Globus pallidus (tissue), 1 donor: ENCODE measurements at regions not wholly inside any gene's neighbourhood (a gene's known extent, or its start where the extent isn't known, plus 50 kb on each side); places are given as distances from the start of the nearest gene placed in this dataset.
A peak's percentile ranks its signal among the peaks of the same experiment; 100 is the strongest.
"Not testable (repeated sequence)": the region's sequence is repeated elsewhere in the genome, so short reads cannot be mapped to it uniquely, and the experiment has no call there.

ENCODE experiments used
- DNase-seq: peaks from one replicate; pipeline ENCODE4 v3.0.0-alpha.2; 2015; ENCODE audit warnings: low spot score

DNA sequence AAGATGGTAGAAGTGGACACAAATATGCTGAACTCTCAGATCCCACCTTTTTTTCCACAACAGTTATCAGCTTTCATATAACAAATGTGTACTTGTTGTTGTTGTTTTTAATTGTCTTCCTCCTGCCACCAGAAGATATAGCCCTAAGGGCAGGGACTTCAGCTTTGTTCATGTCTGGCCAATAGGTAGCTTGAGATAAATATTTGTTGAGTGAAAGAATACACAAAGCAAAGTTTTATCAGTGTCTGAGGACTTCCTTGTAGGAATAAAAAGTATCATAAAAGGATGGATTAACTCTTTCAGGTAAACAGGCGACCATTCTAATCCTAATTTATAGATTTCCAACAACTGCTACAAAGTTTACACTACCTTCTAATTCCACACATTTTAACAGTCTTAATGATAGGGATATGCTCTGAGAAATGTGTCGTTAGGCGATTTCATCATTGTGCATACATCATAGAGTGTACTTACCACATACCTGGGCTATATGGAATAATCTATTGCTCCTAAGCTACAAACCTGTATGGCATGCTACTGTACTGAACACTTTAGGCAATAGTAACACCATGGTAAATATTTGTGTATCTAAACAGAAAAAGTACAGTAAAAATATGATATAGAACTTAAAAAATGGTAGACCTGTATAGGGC lies 186.1 kb downstream of the ATOH1 start:
- DNase-seq: no peak

DNA sequence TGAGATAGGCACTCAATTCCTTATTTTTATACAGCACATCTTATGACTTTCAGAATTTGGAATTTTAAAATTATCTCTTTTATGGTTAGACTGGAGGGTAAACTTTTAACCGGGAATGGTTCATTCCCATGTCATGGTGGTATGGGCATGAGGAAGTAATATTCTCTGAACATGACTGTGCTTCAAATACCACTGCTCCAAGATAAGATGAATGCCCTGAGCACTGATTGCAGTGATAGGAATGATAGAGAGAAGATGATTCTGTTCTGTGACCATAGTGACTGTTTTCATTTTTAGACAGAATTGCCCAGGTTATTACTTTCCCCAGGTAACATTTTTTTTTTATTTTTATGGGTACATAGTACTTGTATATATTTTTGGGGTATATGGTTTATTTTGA lies 187.4 kb downstream of the ATOH1 start:
- no peak for DNase-seq

DNA sequence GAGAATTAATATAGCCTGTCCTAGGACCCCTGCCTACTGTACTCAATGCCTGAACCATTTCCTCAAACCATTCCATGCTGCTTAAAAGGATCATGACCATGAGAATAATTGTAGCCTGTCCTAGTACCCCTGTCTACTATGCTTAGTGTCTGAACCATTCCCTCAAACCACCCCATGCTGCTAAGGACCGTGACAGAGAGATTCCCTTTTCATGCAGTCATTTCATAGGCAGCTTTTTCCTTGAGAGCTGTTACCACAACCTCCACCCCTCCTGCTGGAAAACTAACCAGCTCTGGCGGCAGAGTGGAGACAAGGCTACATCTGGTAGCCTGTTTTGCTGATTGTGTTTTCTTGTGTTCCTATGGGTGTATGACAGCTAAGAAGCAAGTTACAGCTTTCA lies 174.9 kb upstream of the SMARCAD1 start:
- no peak for DNase-seq

DNA sequence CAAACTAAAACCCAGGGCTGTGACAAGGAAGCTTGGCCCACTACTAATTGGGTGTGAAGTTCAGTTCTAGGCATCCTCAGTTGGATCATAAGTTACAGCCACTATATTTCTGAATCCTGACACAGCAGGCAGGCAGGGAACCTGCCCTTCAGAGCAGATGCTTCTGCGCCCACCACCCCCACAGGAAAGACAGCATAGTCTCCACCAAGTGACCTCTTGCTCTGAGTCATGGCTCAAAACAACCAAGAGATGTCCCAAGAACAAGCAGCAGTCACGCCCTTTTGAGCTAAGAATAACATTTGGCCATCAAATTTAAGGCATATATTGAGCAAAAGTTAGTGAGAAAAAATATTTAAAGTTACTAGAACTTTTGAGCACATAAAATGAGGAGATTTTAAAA lies 170.7 kb upstream of the SMARCAD1 start:
- DNase-seq: no peak

DNA sequence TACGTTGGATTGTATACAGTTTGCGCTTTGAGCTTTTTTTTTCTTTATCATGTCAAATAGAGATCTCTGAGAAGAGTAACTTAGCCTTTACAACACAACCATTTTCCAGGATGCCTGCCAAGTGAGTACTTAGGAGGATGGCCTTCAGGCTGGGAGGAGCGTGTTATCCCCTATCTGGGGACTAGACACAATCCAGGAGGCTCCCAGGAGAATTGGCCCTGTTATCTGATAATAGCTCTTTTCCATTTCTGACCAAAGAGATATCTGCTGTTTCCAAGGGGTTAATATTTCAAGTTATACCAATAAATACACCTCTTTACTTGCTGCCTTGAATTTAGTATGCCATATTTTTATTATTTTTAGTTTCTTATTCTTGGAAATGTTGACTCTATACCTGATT lies 169.5 kb upstream of the SMARCAD1 start:
- DNase-seq: no peak

DNA sequence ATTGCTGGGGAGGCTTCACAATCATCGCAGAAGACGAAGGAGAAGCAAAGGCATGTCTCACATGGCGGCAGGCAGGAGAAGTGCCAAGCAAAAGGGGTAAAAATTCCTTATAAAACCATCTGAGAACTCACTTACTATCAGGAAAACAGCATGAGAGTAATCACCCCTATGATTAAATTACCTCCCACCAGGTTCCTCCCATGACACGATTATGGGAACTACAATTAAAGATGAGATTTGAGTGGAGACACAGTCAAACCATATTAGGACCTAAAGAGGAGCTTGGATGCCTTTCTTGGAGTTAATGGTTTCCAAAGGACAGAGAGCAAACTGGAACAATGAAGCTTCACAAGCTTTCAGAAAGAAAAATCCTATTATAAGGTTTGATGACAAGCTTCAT lies 168.4 kb upstream of the SMARCAD1 start:
- DNase-seq: no peak

DNA sequence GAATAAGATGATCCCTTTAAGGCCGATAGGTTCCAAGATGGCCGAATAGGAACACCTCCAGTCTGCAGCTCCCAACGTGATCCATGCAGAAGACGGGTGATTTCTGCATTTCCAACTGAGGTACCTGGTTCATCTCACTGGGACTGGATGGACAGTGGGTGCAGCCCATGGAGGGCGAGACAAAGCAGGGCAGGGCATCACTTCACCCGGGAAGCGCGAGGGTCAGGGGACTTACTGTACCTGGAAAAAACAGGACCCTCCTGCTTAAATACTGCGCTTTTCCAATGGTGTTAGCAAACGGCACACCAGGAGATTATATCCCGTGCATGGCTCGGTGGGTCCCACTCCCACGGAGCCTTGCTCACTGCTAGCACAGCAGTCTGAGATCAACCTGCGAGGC lies 163.2 kb upstream of the SMARCAD1 start:
- DNase-seq: not testable (repeated sequence)

DNA sequence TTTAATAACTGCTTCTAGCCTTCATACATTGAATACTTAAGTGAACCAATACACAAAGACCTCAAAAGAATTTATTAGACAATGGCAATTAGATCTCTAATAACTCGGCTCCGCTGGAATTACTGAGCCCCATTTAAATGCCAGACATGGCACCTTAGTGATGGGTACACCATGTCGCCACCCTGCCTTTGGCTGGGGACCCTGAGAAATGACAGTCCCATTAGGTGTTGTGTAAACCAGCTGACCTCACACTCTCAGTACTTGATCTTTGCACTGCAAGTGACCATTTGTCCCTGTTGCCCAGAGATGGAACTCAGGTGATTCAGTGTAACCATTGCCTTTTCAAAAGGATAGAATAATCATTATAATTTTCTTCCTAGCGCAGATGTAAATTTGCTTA lies 144.6 kb upstream of the SMARCAD1 start:
- no peak for DNase-seq

DNA sequence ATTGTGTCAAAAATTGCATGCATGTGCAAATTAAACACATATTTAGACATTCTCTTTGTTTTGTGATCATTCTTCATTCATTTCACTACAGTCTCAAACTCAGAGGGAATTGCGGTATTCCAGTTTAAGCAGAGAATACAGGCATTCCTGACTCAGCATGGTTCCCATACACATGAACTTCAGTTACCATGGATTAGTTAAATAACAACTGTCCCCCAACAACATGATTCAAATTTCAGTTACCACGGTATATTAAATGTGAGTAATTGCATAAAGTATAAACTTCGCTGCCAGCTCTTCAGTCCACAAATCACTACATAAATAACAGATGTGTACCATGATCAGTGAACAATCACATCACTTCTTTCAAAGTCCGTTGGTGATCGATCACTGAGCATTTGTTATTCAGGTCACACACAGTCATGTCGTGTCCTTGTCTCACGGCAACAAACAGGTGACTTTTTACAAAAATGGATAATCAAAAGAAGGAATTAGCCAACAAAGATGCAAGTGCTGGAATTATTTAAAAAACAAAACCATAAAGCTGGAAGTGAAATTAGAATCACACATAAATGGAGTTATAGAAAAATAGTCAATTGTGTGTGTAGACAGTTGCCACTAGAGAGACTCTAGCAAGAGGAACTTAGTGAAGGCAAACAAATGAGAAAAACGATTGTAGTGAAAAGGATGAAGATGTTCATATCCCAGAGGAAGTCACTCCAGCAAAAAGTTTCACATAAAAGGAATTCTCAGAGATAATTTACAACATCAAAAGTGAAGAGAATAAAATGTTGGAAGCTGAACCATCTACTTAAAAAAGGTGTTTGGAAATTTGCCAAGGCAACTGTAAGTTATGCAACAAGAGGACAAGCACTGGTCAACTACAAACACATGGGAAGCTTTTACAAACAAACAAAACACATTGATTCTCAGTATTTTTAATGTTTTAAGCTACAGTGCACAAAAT lies 138.6 kb upstream of the SMARCAD1 start:
- DNase-seq: no peak

DNA sequence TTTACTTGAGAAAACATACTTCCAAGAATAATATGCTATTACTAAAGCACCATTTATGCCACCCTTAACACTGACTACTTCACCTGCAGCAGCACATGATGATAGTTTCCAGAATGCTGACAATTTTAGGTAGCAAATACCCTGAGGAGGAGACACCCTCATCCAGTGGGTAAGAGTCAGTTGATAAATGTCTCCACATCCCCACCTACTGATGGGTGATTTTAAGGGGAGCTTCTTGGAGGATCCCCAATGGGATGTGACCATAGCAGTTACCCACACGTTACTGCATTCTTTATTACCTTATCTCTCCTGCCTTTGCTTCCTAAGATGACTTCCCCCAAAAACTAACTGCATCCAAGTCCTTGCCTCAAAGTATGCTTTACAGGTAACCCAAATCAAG lies 131.2 kb upstream of the SMARCAD1 start:
- DNase-seq: no peak

DNA sequence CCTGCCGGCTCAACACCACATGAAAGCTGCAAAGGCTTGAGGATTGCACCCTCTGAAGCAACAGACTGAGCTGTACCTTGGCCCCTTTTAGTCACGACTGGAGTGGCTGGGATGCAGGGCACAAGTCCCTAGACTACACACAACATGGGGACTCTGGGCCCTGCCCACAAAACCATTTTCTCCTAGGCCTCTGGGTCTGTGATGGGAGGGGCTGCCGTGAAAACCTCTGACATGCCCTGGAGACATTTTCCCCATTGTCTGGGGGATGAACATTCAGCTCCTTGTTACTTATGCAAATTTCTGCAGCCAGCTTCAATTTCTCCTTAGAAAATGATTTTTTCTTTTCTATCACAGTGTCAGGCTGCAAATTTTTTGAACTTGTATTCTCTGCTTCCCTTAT lies 123.5 kb upstream of the SMARCAD1 start:
- DNase-seq: no peak

DNA sequence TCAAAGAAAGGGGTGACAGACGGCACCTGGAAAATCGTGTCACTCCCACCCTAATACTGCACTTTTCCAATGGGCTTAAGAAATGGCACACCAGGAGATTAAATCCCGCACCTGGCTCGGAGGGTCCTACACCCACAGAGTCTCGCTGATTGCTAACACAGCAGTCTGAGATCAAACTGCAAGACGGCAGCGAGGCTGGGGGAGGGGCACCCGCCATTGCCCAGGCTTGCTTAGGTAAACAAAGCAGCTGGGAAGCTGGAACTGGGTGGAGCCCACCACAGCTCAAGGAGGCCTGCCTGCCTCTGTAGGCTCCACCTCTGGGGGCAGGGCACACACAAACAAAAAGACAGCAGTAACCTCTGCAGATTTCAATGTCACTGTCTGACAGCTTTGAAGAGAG lies 108.5 kb upstream of the SMARCAD1 start:
- not testable (repeated sequence) for DNase-seq

DNA sequence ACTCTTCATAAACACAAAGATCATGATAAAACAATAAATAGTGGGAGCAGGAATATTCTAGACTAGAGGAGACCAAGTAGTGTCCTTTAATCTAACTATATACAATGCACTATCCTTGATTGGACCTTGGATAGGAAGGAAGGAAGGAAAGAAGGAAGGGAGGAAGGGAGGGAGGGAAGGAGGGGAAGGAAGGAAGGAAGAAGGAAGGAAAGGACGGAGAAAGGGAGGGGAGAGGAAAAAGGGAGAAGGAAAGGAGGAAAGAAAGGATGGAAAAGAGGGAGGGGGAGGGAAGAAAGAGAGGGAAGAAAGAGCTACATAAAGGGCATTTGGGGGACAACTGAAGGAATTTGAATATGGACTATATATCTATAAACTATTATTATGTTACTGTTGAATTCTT lies 95.0 kb upstream of the SMARCAD1 start:
- DNase-seq: no peak

DNA sequence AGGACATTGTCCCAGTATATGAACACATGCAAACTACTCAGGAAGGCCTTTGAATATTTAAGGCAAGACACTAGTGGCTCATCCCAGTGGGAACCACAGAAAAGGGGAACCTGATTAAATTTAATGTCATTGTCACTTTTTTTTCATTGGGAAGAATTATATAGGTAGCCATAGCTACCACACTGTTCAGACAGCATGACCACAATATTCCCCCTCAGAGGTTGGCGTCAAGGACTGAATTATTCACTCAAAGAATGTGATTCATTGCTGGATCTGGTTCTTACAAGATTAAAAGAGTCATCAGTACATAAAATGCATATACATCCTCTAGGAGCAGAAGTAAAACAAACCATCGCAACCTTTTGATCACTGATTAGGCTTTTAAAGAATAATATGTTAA lies 92.0 kb upstream of the SMARCAD1 start:
- no peak for DNase-seq

DNA sequence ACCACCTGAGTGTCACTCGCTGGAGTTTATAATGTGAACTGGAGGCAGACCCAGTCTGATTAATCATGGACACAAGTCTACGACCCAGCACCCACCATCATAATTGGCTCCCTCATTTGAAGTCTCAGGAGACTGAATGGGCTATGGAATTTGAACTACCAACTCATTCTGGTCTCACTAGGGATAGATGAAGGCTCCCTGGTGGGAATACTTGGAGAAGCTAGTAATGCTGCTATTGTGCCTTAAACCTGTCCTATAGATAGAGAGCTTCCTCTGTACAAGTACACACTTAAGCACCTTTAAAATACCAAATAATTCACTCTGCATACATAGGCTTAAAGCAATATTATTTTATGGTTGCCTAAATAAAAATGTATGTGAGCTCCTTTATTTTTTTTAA lies 90.8 kb upstream of the SMARCAD1 start:
- DNase-seq: no peak

DNA sequence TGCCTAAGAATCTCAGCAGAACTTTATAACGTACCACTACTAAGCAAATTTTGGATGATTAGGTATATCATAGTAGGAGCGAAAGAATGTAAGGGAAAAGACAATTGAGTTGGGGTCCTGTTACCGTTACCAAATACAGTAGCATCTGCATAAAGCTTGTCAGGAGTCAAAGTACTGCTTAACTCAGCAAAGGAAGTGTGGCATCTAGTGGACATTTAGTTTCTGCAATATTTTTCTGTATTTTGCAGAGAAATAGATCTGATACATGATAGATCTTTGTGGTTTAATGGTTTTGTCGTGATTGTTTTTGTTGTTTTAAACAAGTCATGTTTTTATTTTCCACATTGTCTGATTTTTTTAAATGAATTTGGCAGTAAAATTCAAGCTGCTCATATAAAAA lies 81.0 kb upstream of the SMARCAD1 start:
- DNase-seq: no peak

DNA sequence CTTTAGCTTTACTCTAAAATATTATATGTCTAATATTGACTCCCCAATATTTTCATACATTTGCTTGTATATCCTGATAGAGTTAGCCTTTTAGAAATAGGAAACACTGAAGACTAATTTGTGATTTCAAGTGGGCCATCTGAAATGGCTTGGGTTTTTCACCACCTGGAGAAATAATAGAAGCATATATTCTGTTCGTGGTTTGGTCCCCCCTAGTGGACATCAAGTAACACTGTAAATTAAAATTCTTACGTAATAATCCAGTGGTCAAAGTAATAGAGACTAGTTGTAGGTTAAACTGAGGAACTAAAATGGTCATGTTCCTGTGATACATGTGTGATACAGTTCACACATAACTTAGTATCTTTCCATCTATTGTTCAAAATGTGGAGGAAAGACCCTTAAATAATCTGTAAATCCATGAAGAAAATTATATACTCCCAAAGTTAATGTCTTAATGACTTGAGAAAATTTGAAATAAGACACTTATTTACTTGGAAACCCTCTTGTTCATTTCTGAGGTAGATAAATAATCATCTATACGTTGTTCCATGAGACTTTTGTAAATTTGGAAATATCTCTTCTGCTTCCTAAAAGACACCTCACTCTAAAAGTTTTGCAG lies 79.8 kb upstream of the SMARCAD1 start:
- DNase-seq: peak; percentile 2

DNA sequence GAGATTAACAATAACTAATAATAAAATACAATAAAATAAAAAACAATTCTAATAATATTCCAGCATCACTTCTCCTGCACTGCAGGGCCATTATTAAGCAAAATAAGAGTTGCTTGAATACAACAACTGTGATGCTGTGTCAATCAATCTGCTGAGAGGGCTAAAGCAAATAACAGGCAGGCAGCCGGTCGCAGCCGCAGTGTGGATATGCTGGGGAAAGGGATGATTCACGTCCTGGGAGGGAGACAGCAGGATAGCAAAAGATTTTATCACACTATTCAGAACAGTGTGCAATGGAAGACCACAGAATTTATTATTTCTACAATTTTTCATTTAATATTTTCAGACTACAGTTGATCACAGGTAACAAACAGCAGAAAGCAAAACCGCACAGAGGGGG lies 76.5 kb upstream of the SMARCAD1 start:
- no peak for DNase-seq

DNA sequence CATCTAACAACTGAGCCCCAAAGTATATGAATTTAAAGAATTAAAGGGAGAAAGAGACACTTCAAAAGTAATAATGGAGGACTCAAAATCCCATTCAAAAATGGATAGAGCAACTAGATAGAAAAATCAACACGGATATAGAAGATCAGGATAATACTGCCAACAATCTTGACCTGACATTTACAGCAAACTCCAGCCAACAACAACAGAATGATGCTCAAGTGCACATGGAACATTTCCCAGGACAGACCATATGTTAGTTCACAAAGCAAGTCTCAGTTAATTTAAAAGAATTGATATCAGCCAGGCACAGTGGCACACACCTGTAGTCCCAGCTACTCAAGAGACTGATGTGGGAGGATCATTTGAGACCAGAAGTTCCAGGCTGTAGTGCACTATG lies 72.0 kb upstream of the SMARCAD1 start:
- DNase-seq: no peak

DNA sequence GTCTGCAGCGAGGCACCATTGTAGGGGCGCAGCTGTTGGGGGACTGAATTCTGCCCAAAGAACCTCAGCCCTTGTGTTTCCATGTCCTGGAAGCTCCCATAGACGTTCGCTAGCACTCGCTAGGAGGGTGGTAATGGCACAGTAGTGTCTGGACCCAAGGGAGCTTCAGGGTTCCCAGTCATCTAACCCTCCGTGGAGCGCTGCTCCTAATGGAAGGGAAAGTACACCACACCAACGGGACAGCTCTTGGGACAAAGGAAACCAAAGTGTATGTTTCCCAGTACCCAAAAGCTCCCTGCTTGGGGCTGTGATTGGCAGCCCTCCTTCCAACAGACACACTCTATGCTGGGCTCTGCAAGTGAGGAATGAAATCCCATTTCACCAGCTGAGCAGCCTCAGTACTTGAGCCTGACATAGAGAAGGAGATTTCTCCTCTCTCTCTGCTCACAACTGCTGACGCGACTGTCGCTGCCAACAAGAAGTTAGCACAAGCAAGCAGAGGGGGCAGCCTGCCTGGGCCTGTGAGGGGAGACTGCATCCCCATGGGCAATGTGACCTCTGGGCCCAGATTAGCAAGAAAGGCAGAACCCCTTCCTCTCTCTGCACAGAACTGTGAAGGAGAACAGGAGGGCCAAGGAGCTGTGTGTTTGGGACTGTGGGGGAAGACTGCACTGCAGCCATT lies 67.6 kb upstream of the SMARCAD1 start:
- no peak for DNase-seq

DNA sequence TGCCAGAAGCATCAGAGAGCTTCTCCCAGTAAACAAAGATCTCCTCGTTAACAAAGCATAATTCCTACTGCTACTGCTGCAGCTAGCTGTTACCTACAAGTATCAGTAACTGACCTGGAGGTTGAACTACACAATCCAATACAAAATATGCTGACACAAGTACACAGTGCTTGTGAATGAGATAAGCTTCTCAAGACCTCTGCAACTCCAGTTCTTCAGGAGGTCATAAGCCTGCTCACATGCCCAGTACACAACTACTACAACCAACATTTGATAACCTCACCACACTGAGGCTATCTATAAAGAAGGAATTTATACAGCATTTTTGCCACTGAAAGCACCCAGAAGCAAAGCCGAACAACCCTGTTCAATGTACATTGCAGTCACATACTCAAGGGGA lies 66.7 kb upstream of the SMARCAD1 start:
- DNase-seq: no peak

DNA sequence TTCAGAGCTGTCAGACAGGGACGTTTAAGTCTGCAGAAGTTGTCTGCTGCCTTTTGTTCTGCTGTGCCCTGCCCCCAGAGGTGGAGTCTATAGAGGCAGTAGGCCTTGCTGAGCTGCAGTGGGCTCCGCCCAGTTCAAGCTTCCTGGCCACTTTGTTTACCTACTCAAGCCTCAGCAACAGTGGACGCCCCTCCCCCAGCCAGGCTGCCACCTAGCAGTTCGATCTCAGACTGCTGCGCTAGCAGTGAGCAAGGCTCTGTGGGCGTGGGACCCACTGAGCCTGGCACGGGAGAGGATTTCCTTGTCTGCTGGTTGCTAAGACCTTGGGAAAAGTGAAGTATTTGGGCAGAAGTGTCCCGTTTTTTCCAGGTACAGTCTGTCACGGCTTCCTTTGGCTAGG lies 59.6 kb upstream of the SMARCAD1 start:
- DNase-seq: not testable (repeated sequence)

DNA sequence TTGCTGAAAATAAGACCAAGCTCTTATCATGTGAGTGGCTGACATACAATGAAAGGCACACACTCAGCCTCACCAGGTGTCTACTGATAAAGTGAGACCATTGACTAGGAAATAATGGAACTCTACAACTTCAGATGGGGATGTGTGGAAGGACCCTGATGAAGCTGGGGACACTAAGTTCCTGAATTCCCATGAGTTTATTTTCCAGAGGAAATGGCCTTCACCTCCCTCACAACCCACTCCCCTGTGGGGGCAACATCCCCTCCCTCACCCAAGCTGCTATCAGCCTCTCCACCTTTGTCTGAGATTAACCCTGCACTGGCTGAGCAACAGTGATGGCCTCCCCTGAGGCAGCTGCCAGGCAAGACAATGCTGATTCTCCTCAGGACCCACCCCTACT lies 55.2 kb upstream of the SMARCAD1 start:
- DNase-seq: no peak
